ENCODE measurements at regions not wholly inside any gene's neighbourhood (a gene's known extent, or its start where the extent isn't known, plus 50 kb on each side); places are given as distances from the start of the nearest gene placed in this dataset.

DNA sequence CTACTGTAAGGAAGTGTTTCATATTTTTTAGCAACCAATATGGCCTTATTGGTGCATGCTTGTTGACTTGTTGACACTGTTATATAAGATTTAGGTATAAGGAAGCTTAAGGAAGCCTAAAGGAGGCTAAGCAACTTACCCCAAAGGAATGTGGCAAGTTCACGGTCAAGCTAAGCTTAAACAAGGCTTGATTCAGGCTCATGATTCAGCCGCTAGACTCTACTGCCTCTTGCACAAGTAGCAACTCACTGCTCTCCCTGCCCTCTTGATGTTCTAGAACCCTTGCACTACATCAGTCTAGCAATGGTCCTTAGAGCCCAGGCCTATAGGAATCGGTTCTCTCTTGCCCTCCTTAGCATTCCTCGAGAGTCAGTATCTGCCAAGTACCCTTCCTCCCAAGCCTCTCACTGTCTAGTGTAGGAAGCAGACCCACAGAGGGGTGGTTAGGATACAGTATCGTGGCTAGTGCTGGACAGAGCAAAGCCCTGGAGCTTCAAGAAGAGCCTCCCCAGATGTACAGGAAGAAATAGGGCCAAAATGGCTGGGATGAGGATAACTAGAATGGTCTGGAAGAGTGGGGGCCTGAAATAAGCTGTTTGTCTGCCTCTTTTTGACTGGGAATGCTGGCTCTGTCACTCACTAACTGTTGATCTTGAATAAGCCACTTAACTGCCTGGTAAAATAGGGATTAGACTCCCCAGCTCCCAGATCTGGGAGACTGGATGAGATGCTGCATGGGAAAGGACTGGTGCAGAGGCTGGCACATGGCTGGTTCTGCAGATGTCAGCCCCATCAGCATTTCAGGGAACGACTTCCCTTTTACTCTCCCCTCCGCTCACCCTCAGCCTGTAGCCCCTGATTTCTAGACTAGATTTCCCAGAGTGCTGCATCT lies 122.2 kb downstream of the NAV1 start:
- no peak for DNase-seq

DNA sequence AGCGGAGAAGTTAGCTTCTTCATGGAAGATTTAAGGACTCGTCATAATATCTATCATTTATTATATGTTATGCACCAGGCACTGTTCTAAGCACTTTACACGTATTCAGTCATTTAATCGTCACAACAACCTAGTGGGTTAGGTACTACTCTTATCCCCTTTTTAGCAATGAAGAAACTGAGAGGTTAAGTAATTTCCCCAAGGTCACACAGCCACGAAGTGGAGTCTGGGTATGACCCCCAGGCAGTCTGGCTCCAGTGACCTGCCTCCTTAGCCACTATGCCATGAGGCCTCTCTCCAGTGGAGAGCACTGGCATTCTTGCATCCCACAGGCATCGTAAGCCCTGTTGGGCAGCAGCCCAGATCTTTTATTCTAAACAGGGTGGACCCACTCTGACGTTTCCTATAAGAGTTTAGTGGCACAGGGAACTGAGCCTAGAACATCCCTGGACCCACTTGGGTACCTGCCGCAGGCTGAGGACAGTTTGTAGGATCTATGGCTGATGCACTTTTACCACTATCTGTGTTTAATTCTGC lies 123.0 kb downstream of the NAV1 start:
- no peak for DNase-seq

DNA sequence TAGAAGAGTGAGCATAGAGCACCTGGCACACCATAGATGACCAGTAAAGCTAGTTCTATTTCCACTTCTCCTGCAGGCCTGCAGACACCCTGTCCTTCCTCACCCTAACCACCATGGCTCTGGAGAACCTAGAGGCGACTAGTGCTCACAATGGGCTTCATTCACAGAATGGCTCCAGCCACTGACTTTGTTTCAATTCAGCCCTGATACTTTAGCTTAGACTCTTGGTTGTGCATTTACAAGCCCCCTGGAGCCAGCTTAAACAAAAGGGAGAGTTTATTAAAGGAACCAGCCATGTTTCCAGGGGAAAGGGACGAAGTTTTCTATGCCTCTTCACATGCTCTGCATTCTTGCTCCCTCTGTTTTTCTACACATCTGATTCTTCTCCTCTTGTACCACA lies 123.7 kb downstream of the NAV1 start:
- DNase-seq = no peak

DNA sequence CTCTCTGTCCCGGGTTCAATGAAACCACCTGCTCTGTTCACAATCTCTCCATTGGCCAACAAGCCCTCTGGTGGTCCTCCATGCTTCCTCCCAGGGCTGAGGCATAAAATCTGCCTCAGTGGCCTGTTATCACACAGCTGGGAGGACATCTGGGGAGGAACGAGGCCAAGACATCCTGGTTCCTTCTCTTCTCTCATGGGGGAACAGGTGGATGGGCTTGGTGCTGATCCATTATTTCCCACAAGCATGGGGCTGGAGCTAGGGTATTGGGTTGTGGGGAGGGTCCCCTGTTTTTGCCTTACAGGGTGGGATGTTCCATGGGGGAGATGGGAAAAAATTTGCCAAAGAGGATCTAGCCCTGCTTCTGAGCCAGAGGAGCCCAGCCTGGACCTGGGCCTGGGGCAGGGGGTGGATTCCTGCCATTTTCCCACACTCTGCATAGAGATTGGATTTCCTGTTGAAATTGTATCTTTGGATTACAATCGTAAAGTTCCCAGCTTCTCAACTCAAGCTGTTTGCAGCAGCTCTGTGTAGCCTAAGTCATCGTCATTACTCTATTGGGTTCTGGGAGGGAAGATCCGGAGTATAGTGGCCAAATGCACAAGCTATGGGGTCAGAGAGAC lies 124.7 kb downstream of the NAV1 start:
- no peak for DNase-seq

DNA sequence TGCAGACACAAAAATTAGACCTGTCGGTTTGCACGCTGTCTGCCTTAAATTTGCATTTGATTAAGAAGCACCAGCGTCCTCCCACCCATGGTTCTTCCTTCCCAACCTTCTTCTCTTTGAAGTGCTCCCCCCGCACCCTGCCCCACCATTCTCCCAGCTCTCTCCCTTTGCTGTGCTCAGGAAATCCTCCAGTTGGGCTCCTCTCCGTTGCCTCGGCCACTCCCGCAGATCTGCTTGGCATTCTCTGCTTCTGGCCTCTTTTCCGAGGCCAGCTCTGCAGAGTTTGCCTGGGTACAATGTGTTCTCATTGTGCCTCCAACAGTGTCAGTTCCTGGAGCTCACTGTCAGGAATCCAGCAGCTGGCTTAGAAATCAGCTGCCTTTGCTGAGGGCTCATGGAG lies 126.1 kb downstream of the NAV1 start:
- DNase-seq = no peak

DNA sequence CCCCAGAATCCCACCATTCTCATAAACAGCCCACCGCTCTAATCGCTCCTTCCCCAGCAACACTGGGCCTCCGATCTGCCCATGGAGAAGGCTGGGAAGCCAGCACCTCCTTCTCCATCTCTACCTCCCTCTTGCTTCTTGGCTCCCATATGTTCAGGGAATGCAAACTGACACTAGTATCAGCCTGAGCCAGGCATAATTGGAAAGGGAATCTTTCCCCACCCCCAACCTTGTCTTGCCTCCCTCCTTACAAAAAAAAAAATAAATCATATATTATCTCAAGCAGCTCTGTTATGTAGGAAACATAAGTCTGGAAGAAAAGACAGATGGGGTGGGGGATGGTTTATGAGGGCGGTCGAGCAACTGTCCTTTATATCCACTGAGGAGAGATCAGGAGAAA lies 127.2 kb downstream of the NAV1 start:
- DNase-seq = no peak

DNA sequence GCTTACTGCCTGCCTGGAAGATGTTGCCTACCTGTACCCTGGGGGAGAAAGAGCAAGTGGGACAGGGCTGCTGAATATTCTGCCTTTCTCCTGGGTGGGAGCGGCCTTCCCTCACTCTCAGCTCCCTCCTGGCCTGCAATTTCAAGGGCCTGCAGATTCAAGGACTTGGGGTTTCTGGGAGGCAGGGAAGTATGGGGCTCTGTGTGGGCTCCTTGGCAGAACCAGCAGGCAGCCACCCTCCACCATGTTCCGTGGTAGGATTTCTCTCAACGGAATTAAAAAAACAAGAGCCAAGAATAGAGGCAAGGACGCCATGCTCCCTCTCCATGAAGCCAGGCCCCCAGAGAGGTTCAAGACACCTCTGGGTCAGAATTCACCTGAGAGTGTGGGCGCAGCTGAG lies 127.7 kb downstream of the NAV1 start:
- DNase-seq = no peak

DNA sequence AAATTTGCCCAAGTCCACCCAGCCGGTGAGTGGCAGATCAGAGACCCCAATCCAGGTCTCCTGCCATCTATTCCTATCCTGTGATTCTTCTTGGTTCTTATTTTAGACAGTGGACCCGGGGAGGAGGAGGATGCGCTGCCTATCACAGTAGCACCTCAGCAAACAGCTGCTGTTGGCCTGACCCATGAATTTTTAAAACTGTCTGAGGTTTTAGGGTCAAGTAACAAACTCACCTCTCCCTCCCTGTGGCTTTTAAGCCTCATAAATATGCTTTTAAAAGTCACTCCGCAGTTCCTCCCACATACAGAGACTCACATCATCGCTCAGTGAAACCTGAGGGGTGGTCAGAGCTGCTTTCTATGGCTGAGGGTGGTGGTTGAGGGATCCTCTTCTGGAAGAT lies 128.6 kb downstream of the NAV1 start:
- no peak for DNase-seq

DNA sequence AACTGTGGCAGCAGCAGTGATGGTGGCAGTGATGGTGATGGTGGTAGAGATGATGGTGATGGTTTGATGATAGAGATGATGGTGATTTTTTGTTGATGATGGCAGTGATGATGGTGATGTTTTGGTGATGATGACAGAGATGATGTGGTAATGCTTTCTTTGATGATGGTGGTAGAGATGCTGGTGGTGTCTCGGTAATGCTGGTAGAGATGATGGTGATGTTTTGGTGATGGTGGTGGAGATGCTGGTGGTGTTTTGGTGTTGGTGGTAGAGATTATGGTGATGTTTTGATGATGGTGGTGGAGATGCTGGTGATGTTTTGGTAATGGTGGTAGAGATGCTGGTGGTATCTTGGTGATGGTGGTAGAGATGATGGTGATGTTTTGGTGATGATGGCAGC lies 131.6 kb downstream of the NAV1 start:
- DNase-seq = no peak

DNA sequence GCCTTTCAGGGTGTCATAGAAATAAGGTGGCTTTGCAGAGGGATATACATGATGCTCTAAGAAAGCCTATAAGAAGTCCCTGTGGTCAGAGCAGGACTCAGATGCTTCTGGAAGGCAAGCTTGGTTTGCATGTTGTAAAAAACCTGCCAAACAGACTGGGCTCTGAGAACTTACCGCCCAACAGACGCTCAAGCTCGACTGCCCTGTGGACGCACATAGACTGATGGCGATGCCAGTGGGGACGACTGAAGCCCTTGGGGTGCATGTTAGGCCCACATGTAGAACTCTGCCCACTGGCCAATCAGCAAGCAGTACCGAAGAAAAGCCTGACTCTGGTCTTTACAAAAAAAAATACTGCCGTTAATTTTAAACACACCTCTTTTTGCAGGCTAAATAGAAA lies 133.8 kb downstream of the NAV1 start:
- DNase-seq = no peak

DNA sequence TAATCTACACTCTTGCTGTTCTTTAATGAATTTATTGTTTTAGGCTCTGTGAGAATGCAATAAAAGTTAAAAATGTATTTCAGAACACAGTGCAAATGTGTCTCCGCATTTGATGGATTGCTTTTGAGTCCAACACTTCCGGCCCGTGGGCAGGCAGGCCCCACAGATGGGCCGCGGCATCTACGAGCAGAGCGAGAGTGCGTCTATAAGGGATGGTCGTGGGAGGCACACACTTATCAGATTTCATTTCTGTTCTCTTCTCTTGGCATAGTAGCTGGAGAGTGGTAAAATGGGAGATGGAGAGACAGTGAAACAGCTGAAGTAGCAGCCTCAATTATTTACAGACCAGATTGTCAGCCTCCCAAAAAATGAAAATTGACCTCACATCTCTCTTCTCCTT lies 134.2 kb downstream of the NAV1 start:
- no peak for DNase-seq

DNA sequence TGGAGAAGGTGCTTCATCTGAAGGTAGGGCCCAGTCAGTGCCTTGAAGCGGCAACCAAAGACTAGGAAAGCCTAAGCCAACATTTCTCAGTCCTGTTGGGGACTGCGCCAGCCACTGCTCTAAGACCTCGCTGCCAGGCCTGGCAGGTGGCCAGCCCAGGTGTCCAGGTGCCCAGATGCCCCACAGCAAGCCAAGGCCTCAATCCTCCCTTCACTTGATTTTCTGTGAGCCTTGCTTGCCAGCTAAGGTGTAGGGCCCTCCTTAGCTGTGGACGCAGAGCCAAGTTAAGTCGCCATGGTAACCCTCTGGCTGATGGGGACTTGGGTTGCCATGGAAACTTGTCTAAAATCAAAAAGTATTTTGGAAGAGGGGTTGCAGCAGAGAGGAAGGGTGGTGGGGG lies 135.0 kb downstream of the NAV1 start:
- no peak for DNase-seq

DNA sequence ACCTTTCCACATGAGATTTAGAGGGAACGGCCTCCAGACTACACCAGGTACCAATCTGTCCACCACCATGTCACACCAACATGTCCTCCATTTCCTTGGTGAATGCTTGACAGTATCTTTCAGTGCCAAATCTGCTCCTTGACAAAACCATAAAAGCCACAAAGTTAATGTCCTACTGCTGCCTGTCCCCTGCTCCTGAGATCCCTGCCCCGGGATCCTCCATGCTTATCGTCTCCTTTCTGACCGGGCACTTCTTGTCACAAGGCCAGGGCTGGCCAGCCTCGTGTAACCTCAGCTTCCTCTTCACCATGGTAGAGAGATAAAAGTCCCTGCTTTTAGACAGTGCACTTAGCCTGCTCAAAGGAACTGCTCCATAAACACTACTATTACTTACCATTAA lies 136.2 kb downstream of the NAV1 start:
- no peak for DNase-seq

DNA sequence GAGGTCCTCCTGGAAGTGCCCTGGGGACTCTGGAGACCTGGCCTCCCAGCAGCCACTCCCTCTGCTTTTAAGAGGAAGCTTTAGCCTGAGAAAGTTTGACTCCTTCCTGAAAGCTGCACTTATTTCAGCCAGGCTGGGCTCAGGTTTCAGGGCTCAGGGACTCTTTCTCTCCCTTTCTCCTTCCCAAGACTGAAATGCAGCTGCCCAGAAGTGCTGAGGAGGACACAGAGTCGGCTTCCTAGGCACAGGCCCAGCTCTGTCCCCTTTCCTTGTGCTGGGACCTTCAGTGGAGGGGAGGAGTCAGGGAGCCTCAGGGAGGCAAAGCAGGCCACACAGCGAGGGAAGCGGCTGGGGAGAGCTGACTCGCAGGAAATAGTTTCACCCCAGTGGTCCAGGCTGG lies 137.3 kb downstream of the NAV1 start:
- no peak for DNase-seq

DNA sequence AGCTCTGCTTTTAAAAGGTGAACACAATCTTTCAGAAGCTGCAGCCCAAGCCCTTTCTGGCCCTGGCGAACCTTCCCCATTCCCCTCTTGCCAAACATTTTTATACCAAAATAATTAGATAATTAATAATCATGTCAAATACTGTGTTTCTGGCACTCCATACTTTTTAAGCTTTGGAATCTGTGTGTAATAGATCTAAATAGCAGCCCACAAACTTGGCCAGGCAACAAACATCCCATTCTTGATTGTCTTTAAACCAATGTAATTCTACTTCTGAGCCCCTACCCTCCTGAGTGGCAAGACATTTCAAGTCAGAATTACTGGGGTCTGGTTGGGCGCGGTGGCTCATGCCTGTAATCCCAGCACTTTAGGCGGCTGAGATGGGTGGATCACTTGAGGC lies 137.7 kb downstream of the NAV1 start:
- DNase-seq = no peak

DNA sequence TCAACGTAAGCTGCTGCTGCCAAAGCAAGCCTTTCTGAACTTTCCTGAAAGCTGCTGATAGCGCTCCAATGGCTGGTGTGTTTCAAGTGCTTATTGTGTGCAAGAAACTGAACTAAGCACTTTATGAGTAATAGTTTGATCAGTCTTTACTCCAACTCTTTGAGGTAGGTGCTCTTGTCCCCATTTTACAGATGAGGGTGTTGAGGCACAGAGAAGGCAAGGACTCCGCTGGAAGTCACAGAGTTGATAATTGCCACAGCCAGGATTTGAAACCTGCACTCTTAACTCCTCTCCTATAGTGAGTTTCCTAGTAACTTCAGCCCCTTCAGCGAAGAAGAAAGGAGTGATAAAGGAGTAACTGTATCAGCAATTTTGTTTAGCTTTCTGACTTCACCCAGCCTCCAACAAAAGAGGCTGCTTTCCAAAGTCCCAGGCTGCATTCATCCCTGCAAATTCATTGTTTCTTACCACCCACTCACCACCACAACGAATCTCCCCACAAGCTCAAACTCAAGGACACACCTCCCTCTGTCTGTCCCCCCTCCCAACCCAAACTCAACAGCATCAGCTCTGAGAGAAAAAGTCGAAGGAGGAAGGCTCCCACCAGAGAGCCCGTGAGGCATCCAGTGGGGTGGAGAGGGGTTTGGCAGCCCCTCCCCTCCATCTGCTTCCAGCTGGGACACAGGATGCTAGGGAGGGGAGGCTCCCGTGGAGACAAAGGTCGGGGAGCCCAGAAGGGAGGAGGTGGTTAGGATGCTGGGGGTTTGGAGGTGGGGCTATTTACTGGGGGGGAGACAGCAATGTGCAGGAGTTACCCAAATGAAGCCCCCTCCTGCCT lies 139.6 kb downstream of the NAV1 start:
- DNase-seq = no peak

DNA sequence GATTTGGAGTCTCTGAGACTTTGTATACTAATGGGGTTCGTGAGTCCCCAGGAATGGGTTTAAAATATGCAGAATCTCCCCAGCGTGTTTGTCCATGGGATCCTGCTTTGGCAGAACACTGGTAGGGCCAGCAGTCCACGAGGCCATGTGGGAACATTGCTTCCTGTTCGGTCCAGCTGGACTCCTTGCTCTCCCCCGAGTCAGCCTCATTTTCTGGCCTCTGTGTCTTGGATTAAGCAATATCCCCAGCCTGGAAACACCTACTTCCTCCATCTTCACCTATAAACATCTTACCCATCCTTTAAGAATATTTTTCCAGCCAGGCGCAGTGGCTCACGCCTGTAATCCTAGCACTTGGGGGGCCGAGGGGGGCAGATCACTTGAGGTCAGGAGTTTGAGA lies 142.4 kb downstream of the NAV1 start:
- no peak for DNase-seq

DNA sequence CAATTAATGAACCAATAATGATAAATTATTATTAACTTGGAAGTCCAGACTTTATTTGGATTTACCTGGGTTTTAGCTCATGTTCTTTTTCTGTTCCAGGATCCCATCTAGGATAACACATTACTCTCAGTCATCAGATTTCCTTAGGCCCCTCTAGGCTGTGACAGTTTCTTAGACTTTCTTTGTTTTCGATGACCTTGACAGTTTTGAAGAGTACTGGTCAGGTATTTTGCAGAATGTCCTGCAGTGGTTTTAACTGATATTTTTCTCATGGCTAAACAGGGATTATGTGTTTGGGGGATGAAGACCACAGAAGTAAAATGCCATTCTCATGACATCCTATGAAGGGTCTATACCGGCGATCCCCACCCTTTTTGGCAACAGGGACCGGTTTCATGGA lies 144.0 kb downstream of the NAV1 start:
- no peak for DNase-seq

DNA sequence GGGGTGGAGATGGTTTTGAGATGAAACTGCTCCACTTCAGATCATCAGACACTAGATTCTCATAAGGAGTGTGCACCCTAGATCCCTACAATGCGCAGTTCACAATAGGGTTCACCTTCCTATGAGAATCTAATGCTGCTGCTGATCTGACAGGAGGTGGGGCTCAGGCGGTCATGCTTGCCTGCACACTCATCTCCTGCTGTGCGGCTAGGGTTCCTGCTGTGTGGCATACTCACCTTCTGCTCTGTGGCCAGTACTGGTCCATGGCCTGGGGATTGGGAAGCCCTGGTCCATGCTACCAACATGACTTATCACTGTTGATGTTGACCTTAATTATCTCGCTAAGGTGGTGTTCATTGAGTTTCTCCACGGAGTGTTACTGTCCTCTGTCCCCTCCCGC lies 144.5 kb downstream of the NAV1 start:
- no peak for DNase-seq

DNA sequence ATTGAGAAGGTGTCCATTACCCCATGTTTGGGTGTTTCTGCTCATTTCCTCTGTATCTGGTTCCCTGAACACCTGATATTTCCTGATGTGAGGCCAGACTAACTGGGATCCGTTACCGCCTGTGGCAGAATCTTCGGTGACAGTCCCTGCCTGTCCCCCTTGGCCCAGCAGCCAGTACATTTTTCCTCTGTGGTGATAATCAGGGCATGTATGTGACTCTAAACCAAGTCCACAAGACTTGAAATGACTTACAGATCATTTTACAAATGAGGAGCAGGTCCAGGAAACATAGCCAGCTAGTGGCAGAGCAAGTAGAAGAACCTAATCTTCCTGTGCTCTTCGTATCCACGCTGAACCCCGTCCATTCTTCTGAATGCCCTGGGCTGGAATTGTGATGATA lies 143.5 kb upstream of the IPO9 start:
- DNase-seq = no peak

DNA sequence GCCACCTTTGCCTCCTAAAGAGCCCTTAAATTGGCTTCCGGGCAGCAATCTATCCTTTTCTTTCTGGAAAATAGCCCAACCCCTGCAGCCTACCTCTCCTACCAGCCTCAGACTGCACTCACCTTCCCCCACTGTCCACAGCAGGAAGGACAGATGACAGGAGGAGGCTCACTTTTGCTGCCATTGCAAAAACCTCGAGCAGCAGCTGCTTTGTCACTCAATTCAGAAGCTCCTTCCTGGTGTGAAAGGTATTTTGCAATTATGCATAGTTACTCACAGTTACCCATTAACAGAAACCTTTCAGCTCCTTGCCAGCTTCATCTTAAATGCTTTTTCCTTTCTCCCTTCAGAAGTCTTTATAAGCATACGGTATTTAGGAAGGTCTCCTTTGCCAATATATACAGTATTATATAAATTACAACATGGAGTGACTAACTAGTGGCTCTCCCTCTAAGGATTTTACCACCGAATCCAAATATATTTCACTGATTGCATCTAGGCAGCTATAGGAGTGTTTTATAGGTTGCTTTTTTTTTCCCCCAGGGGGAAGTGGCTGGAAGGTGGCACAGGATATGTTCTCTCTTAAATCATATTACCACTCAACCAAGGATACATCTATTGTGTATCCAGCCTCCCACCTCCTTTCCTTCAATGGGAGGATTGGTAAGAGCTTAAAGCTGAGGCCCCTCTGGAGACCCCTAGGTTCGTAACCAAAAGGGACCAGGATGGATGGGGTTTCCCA lies 142.1 kb upstream of the IPO9 start:
- DNase-seq = no peak

DNA sequence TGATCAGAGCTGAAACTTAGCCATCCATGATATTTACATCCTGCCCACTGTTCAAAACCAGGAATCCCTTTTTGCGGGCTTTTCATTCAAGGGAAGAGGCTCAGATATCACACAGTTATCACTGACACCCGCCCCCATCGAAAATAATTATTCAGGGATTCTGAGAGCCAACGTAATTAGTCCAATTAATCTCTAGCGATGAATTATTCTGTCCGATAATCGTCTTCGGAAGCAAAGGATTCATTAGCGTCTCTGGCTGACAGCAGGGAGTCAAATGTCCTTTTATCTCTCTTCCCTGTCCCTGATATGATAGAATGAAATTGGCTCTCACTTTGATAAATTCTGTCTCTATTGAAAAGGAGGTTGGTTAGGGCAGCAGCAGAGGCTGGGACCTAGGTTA lies 140.4 kb upstream of the IPO9 start:
- DNase-seq = no peak

DNA sequence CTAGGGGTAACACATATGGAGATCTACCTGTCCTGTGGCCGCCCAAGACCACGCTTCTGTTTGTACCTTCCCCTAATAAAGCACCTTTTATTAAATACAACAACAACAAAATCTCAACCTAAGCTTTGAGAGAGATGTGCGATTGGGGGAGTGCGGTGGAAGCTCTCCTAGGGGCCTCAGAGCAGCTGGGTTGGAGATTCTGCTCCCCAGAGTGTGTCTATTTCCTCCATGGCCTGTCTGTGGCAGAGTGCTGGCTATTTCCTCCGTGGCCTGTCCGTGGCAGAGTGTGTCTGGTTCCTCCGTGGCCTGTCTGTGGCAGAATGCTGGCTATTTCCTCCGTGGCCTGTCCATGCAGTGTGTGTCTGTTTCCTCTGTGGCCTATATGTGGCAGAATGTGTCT lies 139.3 kb upstream of the IPO9 start:
- DNase-seq = no peak

Measured in NCI-H1048 (cell line).